H9 (cell line): ENCODE measurements at regions not wholly inside any gene's neighbourhood (a gene's known extent, or its start where the extent isn't known, plus 50 kb on each side); places are given as distances from the start of the nearest gene placed in this dataset.

Experiments used
- DNase-seq: peaks from one replicate; pipeline ENCODE4 v3.0.0-alpha.2; 2017
- H2AFZ ChIP-seq: one replicate; pipeline ENCODE4 v1.6.1; 2013; ENCODE audit warnings: mild to moderate bottlenecking, low read length, control low read depth, moderate library complexity
- H2AK5ac ChIP-seq: 2 replicates; pipeline ENCODE4 v1.6.1; 2013; ENCODE audit warnings: low read length, control low read depth, mixed read lengths; ENCODE audit not compliant: insufficient read length
- H2BK120ac ChIP-seq: one replicate; pipeline ENCODE4 v1.6.1; 2013; ENCODE audit warnings: low read depth, mild to moderate bottlenecking, low read length, control low read depth, inconsistent platforms; ENCODE audit not compliant: poor library complexity, severe bottlenecking
- H2BK12ac ChIP-seq: 2 replicates; pipeline ENCODE4 v1.6.1; 2013; ENCODE audit warnings: low read length, control low read depth, mixed read lengths, low read depth; ENCODE audit not compliant: insufficient read length
- H2BK15ac ChIP-seq: 2 replicates; pipeline ENCODE4 v1.6.1; 2013; ENCODE audit warnings: low read depth, low read length, control low read depth
- H2BK20ac ChIP-seq: one replicate; pipeline ENCODE4 v1.6.1; 2013; ENCODE audit warnings: low read depth, mild to moderate bottlenecking, low read length, control low read depth, inconsistent platforms; ENCODE audit not compliant: poor library complexity, severe bottlenecking
- H2BK5ac ChIP-seq: 2 replicates; pipeline ENCODE4 v1.6.1; 2013; ENCODE audit warnings: low read length, control low read depth, mixed read lengths; ENCODE audit not compliant: insufficient read length
- H3K14ac ChIP-seq: 2 replicates; pipeline ENCODE4 v1.6.1; 2013; ENCODE audit warnings: low read length, control low read depth; ENCODE audit not compliant: insufficient read depth
- H3K18ac ChIP-seq: 2 replicates; pipeline ENCODE4 v1.6.1; 2013; ENCODE audit warnings: low read depth, mild to moderate bottlenecking, mixed read lengths, low read length, control low read depth; ENCODE audit not compliant: insufficient read length
- H3K23ac ChIP-seq: 2 replicates; pipeline ENCODE4 v1.6.1; 2013; ENCODE audit warnings: low read length, control low read depth, mixed read lengths, low read depth; ENCODE audit not compliant: insufficient read length
- H3K23me2 ChIP-seq: 2 replicates; pipeline ENCODE4 v1.6.1; 2013; ENCODE audit warnings: low read depth, mild to moderate bottlenecking, mixed read lengths, low read length, control low read depth; ENCODE audit not compliant: insufficient read length, poor library complexity, severe bottlenecking
- H3K27ac ChIP-seq: 2 replicates; pipeline ENCODE4 v1.5.1; 2013; ENCODE audit warnings: low read length, control low read depth, mixed read lengths, low read depth; ENCODE audit not compliant: insufficient read length
- H3K27me3 ChIP-seq: 2 replicates; pipeline ENCODE4 v1.6.1; 2013; ENCODE audit warnings: low read length, control low read depth, inconsistent platforms; ENCODE audit not compliant: insufficient read depth
- H3K4ac ChIP-seq: 2 replicates; pipeline ENCODE4 v1.6.1; 2013; ENCODE audit warnings: low read depth, mild to moderate bottlenecking, control low read depth, inconsistent platforms, low read length, moderate library complexity
- H3K4me1 ChIP-seq: 2 replicates; pipeline ENCODE4 v1.6.1; 2013; ENCODE audit warnings: low read length, control low read depth, inconsistent platforms; ENCODE audit not compliant: insufficient read depth
- H3K4me2 ChIP-seq: 2 replicates; pipeline ENCODE4 v1.6.1; 2013; ENCODE audit warnings: low read length, control low read depth, mixed read lengths; ENCODE audit not compliant: insufficient read length, insufficient read depth
- H3K56ac ChIP-seq: 2 replicates; pipeline ENCODE4 v1.6.1; 2013; ENCODE audit warnings: low read depth, mild to moderate bottlenecking, mixed read lengths, low read length, control low read depth; ENCODE audit not compliant: insufficient read length
- H3K79me1 ChIP-seq: 2 replicates; pipeline ENCODE4 v1.6.1; 2013; ENCODE audit warnings: low read depth, mild to moderate bottlenecking, moderate library complexity, low read length, control low read depth, inconsistent platforms; ENCODE audit not compliant: insufficient read depth, poor library complexity, severe bottlenecking
- H3K79me2 ChIP-seq: 2 replicates; pipeline ENCODE4 v1.6.1; 2013; ENCODE audit warnings: low read length, control low read depth, inconsistent platforms; ENCODE audit not compliant: insufficient read depth
- H3K9ac ChIP-seq: 2 replicates; pipeline ENCODE4 v1.6.1; 2013; ENCODE audit warnings: low read length, control low read depth, mixed read lengths; ENCODE audit not compliant: insufficient read length; ENCODE audit errors: extremely low read depth
- H3K9me3 ChIP-seq: one replicate; pipeline ENCODE4 v1.6.1; 2013; ENCODE audit warnings: low read depth, low read length, inconsistent platforms; ENCODE audit not compliant: control insufficient read depth
- H3T11ph ChIP-seq: one replicate; pipeline ENCODE4 v1.6.1; 2013; ENCODE audit warnings: mild to moderate bottlenecking, low read length, control low read depth, inconsistent platforms
- H4K20me1 ChIP-seq: one replicate; pipeline ENCODE4 v1.6.1; 2013; ENCODE audit not compliant: control insufficient read depth, insufficient read length, insufficient read depth
- H4K5ac ChIP-seq: 2 replicates; pipeline ENCODE4 v1.6.1; 2013; ENCODE audit warnings: low read depth, mild to moderate bottlenecking, mixed read lengths, low read length, control low read depth; ENCODE audit not compliant: insufficient read length
- H4K8ac ChIP-seq: replicated peaks from 2 replicates; pipeline ENCODE4 v1.6.1; 2013; ENCODE audit warnings: low read length, control low read depth, mixed read lengths, low read depth; ENCODE audit not compliant: insufficient read length
- H4K91ac ChIP-seq: 2 replicates; pipeline ENCODE4 v1.6.1; 2013; ENCODE audit warnings: low read depth, mild to moderate bottlenecking, moderate library complexity, mixed read lengths, low read length, control low read depth; ENCODE audit not compliant: insufficient read length
- H3K27ac Mint-ChIP-seq, 3 experiments: 2 replicates in 2 of 3; 3 replicates in 1 of 3; pipeline ENCODE4 v1.8.0; 2020 to 2021; ENCODE audit warnings: mixed read lengths in 3 of 3, mild to moderate bottlenecking in 1 of 3, moderate library complexity in 1 of 3
- H3K27me3 Mint-ChIP-seq: 2 replicates; pipeline ENCODE4 v1.8.0; 2021; ENCODE audit warnings: low read depth, mild to moderate bottlenecking, moderate library complexity, mixed read lengths
- H3K36me3 Mint-ChIP-seq, 3 experiments: 2 replicates in 2 of 3; 3 replicates in 1 of 3; pipeline ENCODE4 v1.8.0; 2020 to 2021; ENCODE audit warnings: low read depth in 3 of 3, mixed read lengths in 3 of 3; ENCODE audit not compliant: insufficient read depth in 1 of 3
- H3K4me1 Mint-ChIP-seq, 2 experiments: 2 replicates each; pipeline ENCODE4 v1.8.0; 2020; ENCODE audit warnings: mixed read lengths in 2 of 2
- H3K4me3 Mint-ChIP-seq, 2 experiments: 2 replicates in 1 of 2; 3 replicates in 1 of 2; pipeline ENCODE4 v1.8.0; 2020 to 2021; ENCODE audit warnings: mild to moderate bottlenecking in 2 of 2, mixed read lengths in 2 of 2, moderate library complexity in 1 of 2
- H3K9me3 Mint-ChIP-seq, 2 experiments: 2 replicates in 1 of 2; 3 replicates in 1 of 2; pipeline ENCODE4 v1.8.0; 2020; ENCODE audit warnings: mild to moderate bottlenecking in 2 of 2, mixed read lengths in 2 of 2, moderate library complexity in 1 of 2
- CTCF ChIP-seq: fragments of 200-600 bp; sonication (generic); conservative IDR thresholded peaks from 3 replicates; pipeline ENCODE4 v1.8.0; 2021; ENCODE audit warnings: antibody characterized with exemption, mild to moderate bottlenecking
- WGBS: extraction: QIAGEN DNeasy Blood & Tissue Kit; methylation state at CpG from one replicate; pipeline ENCODE4 v1.1.7; 2013; ENCODE audit warnings: missing lambda C conversion rate, low lambda C conversion rate, mixed read lengths; ENCODE audit not compliant: insufficient read length; ENCODE audit errors: extremely low coverage; 5-methylcytosine and 5-hydroxymethylcytosine counted together

GRCh38 chr12:24561411-24561871, 387.5 kb downstream of the BCAT1 start:
- Histone ChIP-seq H2AFZ (peak overlapping the region; percentile 83), H3K4me2 (peak overlapping the region; percentile 97), H3K9ac (peak overlapping the region; percentile 50), H2BK5ac (no peak overlapping the region), H3K56ac (no peak overlapping the region), H3K18ac (no peak overlapping the region), H2BK15ac (no peak overlapping the region), H3K79me1 (no peaks in the 10 kb centered on the region), H3K27me3 (peaks cover 5% of the 10 kb centered on the region; the same call in 1 of the 2 replicates), H3K9me3 (no peaks in the 10 kb centered on the region), H3K23ac (no peak overlapping the region), H4K8ac (no peak overlapping the region), H3K23me2 (peaks cover 28% of the 10 kb centered on the region), H3K4ac (no peak overlapping the region), H3K4me1 (peaks cover 1% of the 10 kb centered on the region; the same call in 1 of the 2 replicates), H4K20me1 (no peaks in the 10 kb centered on the region), H4K91ac (no peak overlapping the region), H3T11ph (no peak overlapping the region), H2AK5ac (no peak overlapping the region), H3K79me2 (no peaks in the 10 kb centered on the region), H3K27ac (no peak overlapping the region), H2BK12ac (no peak overlapping the region), H2BK120ac (no peak overlapping the region), H2BK20ac (no peak overlapping the region), H4K5ac (no peak overlapping the region), H3K14ac (no peak overlapping the region)
- Mint-ChIP-seq H3K27ac (peak overlapping the region in 2 of 3 experiments; percentile 41 to 96; a peak in 4 of 7 replicates), H3K9me3 (no peaks in the 10 kb centered on the region), H3K4me3 (peak overlapping the region; percentile 78 to 94), H3K4me1 (peaks cover 36 to 48% of the 10 kb centered on the region in 2 experiments), H3K36me3 (no peaks in the 10 kb centered on the region; a peak in 3 of 7 replicates), H3K27me3 (peaks cover 42% of the 10 kb centered on the region)
- DNase-seq = no peak
- TF ChIP-seq CTCF = no peak
- WGBS = no CpG with 5 or more reads among the region's 15 CpGs
